ENCODE measurements at regions not wholly inside any gene's neighbourhood (a gene's known extent, or its start where the extent isn't known, plus 50 kb on each side); places are given as distances from the start of the nearest gene placed in this dataset.
"Not testable (repeated sequence)": the region's sequence is repeated elsewhere in the genome, so short reads cannot be mapped to it uniquely, and the experiment has no call there.

DNA sequence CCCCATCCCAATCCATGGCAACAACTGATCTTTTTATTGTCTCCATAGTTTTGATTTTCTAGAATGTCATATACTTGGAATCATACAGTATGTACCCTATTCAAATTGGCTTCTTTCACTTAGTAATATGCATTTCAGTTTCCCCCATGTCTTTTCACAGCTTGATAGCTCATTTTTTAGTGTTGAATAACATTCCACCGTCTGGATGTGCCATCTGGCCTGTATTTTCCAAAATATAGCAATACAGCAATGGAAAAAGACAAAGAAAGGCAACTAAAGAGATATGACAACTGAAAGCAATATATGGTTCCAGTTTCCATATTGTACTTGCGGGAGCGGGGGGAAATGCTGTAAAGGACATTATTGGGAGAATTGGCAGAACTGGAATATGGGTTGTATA is 166.4 kb upstream of the NT5E start:
- no peak for DNase-seq (ENCODE audit: low read depth)

DNA sequence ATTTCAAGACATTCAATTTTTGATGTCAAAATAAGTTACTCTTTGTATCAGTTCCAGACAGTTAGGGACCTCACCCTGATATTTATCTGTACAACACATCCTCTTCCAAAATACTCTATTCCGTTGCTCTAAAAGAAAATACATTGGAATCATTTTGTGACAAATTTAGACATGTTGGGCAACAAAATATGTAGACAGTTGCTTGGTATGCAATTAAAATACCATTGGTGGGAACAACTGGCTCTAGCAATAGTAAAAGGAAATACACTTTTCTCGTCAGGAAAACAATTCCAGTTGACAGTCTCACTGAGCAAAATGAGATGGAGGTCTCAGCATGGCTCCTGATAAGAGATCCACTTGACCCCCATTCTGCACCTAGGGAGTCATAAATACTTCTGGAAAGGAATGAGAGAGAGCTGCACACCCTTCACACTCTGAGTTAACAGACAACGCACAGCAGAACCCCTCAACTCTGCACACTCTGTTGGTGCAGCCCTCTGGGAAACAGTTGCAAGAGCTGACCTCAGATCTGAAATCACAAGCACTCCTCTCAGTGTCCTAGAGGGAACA is 171.3 kb upstream of the NT5E start:
- DNase-seq (ENCODE audit: low read depth) = no peak

DNA sequence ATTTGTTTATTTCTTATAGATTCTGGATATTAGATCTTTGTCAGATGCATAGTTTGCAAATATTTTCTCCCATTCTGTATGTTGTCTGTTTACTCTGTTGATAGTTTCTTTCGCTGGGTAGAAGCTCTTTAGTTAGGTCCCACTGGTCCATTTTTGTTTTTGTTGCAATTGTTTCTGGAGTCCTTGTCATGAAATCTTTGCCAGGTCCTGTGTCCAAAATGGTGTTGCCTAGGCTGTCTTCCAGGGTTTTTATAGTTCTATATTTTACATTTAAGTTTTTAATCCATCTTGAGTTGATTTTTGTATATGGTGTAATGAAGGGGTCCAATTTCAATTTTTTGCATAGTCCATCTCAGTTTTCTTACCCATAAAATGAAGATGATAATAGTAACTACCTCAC is 173.9 kb upstream of the NT5E start:
- DNase-seq (ENCODE audit: low read depth) = not testable (repeated sequence)

DNA sequence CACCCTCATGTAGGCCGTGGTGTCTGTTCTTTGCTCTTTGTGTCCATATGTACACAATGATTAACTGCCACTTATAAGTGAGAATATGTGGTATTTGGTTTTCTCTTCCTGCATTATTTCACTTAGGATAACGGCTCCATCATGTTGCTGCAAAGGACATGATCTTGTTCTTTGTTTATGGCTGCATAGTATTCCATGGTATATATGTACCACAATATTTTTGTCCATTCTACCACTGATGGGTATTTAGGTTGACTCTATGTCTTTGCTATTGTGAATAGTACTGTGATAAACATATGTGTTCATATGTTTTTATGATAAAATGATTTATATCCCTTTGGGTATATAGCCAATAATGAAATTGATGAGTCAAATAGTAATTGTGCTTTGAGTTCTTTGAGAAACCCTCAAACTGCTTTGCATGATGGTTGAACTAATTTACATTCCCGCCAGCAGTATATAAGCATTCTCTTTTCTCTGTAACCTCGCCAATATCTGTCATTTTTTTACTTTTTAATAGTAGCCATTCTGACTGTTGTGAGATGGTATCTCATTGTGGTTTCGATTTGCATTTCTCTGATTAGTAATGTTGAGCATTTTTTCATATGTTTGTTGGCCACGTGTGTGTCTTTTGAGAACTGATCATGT is 174.4 kb upstream of the NT5E start:
- no peak for DNase-seq (ENCODE audit: low read depth)

DNA sequence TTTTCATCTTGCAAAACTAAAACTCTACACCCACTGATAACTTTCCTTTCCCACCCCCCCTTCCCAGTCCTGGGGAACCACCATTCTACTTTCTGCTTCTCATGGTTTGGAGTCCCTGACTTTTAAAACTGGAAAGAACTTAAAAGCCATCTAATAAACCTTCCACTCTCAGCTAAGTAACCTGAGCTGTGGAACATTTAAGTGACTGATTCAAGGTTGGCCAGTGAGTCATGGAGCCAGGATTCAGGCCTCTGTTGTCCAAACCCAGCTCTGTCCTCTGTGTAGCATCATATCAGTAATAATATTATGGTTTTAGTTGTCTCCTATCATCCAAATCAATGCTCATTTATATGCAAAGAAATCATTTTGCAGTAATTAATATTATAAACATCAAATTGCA is 176.0 kb upstream of the NT5E start:
- no peak for DNase-seq (ENCODE audit: low read depth)

DNA sequence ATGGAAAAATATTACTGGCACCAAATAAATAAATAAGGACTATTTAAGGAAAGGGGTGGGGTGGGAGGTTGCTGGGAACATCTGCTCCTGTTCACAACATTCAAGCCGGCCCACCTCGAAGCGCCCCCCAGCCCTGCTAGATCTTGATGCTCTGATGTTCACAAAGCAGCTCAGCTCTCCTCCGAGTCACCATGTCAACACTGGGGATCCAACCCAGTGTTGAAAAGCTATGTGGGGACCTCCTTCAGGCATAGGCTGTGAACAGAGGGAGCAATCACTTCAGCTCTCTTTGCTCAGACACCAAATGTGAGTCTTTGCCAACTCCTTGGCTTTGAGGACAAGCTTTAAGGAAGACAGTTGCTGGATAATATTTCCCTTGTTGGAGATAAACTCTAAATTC is 176.8 kb upstream of the NT5E start:
- DNase-seq (ENCODE audit: low read depth) = no peak

DNA sequence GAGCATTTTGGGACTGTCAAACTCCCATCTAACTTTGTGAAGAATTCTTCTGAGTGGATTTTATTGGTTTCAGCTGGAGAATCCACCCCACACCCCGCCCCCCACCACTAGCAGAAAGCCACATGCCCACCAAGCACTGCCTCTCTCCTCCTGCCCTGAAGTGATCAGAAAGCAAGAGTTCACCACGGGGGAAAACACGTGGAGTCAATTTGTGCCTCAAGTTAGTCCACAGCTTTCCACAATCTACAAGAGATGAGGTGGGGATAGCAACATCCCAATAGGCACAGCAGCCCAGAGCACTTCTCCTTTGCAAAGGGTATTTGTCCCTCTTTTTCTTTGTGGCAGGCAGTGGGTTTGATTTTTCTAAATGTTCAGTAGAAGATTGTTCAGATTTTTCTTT is 177.3 kb upstream of the NT5E start:
- DNase-seq (ENCODE audit: low read depth) = no peak

DNA sequence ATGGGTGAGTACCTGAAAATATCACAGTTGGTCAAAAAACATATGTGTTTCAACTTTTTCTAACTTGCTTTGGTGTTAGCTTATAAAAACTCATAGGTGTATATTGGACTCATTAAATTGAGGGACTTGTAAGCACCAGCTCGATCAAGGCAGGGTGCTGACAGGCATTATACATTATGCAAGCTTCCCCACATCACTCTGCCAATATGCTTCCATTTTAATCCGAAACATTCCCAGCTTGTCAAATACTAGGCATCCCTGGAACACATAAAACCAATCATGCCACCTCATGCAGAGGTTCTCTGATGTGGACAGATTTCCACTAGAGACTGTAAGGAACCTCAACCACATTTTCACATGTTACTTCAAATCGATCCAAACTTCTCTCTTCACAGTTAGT is 187.3 kb upstream of the NT5E start:
- no peak for DNase-seq (ENCODE audit: low read depth)

DNA sequence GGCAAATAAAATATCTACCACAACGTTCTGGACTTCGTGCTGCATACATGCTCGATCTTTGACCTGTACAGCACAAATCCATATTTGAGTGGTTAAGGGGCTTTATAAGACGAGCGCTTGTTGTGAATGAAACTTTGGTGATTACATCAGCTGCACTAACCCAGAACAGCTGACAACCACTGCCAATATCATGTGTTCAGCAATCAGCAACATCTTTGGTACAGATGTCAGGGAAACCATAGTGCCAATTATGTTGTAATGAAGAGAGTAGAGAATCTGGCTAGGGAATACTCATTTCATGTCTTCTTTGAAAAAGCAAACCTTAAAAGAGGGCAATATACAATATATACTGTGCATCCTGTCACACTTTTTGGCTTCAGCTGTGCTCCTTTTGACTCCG is 188.6 kb upstream of the NT5E start:
- no peak for DNase-seq (ENCODE audit: low read depth)

DNA sequence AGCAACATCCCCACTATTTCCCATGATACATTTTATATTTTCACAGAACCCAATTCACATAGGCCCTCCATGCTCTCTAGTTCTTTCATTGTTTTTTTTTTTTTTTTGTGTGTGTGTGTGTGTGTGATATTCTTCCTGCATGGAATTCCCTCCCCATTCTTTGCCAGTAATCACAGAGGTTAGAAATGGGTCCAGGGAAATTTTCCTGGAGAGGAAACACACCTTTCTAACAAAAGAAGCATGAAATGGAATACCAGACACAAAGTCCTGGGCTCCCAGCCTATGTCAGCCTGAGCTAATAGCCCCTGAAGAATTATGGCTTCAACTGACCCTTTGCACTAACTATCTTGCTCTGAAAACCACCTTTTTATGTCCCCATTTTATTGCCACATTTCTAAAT is 194.2 kb upstream of the NT5E start:
- no peak for DNase-seq (ENCODE audit: low read depth)

DNA sequence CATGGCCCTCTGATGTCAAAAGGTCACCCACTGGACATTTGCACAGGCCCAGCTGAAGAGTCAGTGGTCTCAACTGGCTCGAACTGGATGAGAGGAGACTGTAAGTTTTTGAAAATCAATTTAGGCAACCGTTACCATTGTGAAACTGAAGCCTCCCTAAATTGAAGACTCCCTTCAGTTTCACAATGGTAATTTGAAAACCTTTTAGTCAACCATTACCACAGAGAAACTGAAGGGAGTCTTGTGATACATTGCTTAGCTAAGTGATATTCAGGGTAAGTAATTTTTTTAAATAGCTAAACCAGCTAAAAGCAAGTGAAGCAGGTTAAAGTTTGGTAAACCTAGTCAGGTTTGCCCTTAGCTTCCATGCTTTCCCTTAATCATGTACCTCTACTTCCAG is 197.3 kb upstream of the NT5E start:
- no peak for DNase-seq (ENCODE audit: low read depth)

DNA sequence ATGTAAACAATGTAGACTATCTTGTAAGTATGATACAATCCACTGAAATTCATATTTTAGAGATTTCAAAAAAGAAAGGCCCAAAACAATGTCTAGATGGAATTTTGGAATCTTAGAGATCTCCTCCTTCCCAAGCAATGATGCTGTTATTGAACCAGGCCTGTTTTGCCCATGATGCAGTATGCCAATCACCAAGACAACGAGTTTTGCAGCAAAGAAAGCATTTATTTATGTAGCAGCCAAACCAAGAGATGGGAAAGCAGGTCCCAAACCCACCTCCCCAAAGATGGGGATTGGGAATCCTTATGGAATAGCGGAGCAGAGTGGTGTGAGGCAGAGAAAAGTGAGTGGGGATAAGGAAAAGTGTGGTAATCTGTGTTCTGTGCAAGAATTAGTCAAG is 197.8 kb upstream of the NT5E start:
- no peak for DNase-seq (ENCODE audit: low read depth)

DNA sequence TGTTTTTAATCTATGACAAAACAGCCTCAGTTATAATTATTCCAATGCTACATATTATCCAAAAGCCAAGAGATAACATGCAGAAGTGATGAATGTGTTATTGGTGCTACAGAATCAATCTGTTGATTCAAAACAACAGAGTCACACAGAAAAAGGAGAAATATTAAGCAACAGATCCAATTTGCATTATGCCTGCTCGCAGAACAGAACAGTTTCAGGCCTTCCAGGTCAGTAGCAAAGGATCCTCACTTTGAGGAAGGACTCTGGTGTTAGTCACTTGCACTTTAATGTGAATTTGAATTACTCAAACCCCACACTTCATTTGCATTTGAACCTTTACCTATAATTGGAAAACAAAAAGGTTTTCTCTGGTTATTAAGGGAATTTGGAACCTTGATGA is 198.6 kb upstream of the NT5E start:
- no peak for DNase-seq (ENCODE audit: low read depth)

DNA sequence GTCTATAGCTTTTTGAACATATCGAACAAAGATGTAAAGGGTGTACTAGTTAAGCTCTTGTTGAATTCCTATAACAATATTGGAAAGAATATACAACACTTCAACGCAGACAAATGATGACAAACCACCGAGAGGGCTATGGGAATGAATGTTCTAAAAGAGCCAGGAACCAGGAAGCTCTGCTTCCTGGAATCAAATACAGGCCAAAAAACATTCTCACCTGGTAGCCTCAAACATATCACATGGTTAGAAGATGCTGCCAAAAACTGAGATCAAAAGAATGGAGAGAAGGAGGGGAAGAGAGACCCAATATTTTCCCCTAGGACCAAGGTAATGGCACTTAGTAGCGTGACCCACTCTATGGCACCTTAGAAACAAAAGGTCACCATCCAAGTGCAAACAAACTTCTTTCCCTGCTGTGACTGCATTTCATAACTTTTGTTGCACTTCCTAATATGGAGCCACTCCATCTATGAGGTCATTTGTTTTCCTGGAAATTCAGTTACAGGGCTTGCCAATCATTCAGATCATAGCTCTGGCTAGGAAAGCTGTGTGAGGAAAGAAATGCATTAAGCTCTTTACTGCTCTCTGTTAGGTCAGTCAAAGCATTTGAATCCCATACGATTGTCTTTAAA is 199.2 kb upstream of the NT5E start:
- DNase-seq (ENCODE audit: low read depth) = no peak

DNA sequence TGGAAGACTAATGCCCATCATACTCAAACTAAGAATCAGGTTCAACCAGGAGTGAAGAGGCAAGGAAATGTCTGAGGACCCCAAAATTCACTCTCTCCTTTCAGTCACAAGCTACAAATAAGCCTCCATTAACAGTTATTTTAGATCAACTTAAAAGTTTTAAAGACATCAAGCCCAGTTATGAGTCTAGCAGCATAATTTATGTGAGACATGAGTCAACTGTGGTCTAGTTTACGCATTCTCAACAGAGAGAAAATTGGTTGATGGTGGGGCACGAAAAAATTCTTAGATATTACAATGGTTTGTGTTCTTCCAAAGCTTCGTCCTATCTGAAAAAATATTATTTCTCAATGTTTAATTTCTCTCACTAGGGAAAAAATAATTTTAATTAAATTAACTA is 204.9 kb upstream of the NT5E start:
- DNase-seq (ENCODE audit: low read depth) = no peak

DNA sequence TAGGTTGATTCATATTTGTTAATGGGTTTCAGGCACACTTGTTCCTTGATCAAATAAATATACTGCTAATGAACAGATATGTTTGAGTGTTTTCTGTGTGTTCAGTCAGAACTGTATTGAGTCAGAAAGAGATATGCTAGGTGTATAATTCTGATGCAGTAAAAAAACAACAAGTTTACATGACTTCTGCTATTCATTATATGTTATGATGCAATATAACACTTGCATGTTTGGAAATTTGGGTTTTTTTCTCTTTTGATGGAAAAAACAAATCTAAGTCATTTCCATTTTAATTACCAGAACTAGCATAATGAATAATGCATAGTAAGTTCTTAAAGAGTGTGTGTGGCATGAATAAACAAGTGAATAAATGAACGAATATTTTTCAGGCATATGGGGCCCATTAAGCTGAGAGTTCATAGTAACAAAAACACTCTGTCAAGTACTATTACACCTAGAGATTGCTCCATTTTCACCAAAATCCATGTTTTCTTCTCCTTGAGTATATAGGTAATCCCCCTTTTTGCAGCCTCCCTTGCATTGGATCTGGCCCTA is 208.3 kb upstream of the NT5E start:
- DNase-seq (ENCODE audit: low read depth) = no peak

DNA sequence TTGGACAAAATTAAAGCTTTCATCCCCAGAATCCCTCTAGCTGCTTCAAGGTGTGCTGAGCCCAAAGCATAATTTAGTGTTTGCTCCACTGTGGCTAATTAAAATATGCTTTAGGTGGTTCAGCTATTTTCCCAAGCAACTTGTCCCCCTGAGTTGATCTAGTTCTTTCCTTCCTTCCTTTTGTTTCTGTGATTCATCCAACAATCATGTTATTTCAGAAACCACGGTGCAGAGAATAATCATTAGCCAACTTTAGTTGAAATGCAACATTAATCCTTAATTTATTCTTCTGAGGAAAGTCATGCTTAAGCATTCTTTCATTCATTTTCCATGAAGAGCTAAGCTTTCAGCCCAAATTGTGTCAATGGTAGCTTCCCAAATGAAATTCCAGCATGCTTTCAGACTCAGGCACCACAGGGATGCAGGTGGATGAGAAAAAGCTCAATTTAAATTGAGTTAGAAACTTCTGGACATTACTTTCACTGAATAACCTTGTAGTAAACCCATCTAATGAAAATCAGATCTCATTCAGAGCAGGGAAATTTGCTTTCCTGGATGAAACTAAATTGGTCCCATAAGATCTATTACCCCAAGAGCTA is 209.0 kb upstream of the NT5E start:
- DNase-seq (ENCODE audit: low read depth) = no peak

DNA sequence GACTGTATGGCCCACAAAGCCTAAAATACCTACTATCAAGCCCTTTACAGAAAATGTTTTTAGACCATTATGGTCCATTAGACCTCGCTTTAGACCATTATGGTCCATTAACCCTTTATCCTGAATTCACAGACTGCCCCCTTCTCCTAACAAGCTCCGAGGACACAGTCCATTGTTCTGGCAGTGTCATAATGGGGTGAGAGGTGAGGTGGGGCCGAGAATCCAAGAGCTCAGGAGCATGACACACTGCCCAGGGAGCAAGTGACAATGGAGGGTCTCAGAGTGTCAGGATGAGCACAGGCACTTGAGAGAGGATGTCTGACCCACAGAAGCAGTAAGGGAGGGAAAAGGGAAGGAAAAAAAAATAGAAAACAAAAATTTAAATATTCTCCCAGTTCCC is 212.4 kb upstream of the NT5E start:
- DNase-seq (ENCODE audit: low read depth) = no peak

DNA sequence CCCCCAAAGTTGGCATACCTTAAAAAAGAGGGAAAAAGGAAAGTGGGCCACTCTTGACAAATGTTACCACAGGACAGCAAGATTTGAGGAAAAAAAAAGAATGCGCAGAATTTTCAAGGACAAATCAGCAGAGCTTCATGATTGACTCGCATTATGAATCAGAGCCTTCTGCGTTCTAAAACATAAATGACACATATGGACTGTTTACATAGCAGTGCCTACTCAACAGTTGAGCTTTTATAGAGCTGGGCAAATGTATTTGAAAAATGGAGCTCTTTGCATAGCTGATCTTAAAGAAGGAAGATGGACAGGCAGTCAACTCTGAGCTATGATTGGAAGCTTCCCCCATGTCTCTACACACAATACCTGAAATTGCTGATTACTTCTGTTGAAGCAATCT is 213.2 kb upstream of the NT5E start:
- no peak for DNase-seq (ENCODE audit: low read depth)

DNA sequence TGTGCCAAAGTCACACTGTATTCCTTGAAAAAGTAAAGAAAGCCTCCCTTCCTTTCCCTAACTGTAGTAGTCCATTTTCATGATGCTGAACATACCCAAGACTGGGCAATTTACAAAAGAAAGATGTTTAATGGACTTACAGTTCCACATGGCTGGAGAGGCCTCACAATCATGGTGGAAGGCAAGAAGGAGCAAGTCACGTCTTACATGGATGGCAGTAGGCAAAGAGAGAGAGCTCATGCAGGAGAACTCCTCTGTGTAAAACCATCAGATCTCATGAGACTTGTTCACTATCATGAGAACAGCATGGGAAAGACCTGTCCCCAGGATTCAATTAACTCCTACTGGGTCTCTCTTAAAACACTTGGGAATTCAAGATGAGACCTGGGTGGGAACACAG is 222.5 kb upstream of the NT5E start:
- DNase-seq (ENCODE audit: low read depth) = not testable (repeated sequence)

DNA sequence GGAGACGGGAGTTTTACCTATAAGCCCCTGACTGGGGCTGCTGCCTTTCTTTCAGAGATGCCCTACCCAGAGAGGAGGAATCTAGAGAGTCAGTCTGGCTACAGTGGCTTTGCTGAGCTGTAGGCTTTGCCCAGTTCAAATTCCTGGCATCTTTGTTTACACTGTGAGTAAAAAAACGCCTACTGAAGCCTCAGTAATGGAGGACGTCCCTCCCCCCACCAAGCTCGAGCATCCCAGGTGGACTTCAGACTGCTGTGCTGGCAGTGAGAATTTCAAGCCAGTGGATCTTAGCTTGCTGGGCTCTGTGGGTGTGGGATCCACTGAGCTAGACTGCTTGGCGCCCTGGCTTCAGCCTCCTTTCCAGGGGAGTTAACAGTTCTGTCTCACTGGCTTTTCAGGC is 237.1 kb upstream of the NT5E start:
- not testable (repeated sequence) for DNase-seq (ENCODE audit: low read depth)

DNA sequence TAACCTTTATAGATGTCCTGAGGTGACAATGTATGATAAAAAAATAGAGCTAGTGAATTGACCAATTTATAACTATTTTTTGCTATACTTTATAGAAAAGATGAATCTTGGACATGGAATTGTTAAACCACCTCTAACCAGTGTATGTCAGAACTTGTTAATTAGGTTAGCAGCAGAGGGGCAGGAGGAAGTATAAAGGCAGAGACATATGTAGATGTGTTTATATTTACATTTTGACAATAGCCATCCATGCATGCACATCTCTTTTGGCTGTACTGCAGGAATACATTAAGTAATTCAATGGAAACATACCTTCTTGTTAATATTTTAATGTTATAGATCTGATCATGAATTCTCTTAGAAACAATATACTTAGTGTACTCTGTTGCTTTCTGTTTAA is 254.6 kb upstream of the NT5E start:
- no peak for DNase-seq (ENCODE audit: low read depth)

DNA sequence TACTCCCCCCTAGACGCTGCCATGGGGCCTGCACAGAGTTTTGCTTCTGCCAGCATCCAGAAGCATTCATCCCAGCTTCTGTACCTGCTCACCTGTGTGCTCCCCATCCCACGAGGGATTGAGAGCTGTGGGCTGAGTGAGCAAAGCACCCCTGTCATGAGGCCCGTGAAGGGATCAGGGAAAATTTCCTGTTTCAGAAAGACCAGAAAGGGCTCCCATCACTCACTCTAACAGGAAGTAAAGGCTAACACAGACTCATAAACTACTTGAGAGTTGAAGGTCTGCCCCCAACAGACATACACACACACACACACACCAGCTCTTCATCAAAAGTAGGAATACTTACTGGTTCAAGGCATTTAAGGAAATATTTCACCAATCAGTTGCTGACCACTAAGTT is 256.5 kb upstream of the NT5E start:
- DNase-seq (ENCODE audit: low read depth) = no peak

Measured in stimulated activated CD8-positive, alpha-beta memory T cell treated with anti-CD3 and anti-CD28 coated beads, Interleukin-15, amount 100 ng/mL, for 24 hours (primary cell).